ENCODE measurements at regions not wholly inside any gene's neighbourhood (a gene's known extent, or its start where the extent isn't known, plus 50 kb on each side); places are given as distances from the start of the nearest gene placed in this dataset.

GRCh38 chr1:218527737-218528136, 182.6 kb downstream of the TGFB2 start:
- no peak for DNase-seq

DNA sequence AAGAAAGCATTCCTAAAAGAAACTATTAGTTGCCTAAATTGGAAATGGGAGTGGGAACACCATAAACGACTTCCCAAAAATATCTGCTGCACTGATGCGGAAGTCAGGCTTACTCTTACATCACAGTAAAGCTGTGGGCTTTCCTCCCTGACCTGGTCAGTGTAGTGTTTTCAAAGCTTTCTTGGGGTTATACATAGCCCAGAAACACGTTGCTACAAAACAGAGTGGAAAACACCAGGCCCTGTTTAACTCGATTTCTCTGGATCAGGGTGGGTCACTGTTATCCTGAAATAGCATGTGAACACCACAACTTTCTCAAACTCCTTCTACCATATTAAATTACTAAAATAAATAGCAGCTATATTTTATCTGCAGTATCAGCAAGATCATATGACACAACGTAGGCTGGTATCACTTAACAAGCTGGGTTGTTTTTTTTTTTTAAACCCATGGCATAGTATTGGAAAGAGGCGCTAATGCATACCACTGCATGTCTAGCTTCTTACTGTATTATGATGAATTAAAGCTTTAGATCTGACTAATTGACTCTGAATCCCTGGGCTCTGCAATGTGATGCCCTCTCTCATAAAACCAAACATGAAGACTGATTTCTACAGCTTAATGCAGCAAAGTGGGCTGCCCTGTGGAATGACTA, 184.6 kb downstream of the TGFB2 start:
- DNase-seq, result no peak

DNA sequence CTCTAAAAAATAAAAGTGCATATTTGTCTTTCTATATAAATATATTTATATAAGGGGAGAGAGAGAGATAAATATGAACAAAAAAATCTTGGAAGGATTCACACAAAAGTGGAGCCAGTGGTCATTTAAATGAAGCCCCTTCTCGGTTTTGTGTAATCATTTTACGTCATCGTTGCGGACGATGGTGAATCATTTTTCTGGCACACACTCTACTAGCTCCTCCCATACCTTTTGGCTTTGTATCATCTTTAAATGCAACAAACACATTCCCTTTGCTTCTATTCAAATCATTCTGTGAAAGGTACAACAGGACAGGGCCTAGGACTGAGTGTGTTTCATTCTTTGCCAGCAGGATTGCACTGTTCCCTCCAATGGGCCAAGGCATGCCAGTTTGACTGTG, 186.8 kb downstream of the TGFB2 start:
- no peak for DNase-seq

DNA sequence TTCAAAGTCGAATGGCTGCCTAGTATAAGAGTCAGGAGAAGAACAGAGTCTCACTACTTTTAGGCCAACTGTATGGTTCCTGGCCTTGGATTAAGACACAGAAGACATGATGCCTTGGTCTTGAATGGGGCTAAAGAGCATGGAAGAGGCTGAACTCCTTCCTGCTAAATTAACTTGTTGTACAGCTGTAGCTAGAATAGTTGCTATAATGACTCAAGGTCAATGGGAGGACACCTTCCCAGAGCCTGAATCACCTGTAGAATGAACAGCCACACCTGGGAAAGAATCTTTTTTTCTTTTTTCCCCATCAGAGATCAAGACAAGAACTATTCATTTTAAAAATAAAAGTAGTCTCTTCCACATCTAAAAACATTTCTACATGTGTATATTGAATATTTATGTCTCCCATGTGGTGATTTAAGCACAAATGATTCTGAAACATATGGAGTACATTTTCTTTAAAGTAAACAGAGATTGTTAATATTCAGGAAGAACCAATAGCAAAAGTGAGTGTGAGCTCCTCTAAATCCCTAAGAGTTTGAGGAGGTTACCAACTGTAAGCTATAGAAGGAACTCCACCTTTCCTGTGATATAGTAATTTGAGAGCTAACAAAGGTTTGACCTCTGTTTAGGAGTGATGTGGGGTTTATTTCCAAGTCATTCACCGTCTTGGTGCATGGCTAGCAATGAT, 191.3 kb downstream of the TGFB2 start:
- DNase-seq, result no peak

GRCh38 chr1:218537122-218537913, 192.2 kb downstream of the TGFB2 start:
- DNase-seq, result no peak

- DNase-seq, result no peak
Measured at GRCh38 chr1:218538341-218538740, 193.2 kb downstream of the TGFB2 start.

DNA sequence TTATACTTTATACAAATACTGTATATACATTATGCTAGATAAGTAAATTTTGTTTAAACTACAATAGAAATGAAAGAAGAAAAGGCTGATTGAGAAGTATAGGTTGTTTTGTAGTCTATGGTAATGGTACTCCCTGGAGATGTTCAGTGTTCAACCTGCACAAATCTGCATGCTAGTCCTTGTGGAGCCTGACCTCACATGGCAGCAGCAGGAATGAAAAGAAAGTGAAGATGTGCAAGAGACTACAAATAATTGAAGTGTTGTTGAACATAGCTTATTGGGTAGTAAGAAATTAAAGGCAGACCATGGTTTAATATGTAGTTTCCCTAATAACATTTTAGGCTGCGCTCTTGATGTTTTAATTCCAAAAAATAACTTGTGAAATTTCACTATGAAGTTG, 201.2 kb downstream of the TGFB2 start:
- DNase-seq, result no peak

- DNase-seq, result no peak
Measured at GRCh38 chr1:218547957-218548730, 203.0 kb downstream of the TGFB2 start.

- no peak for DNase-seq
Measured at GRCh38 chr1:218548764-218549163, 203.6 kb downstream of the TGFB2 start.

GRCh38 chr1:218553197-218553596, 208.1 kb downstream of the TGFB2 start:
- DNase-seq, result no peak

DNA sequence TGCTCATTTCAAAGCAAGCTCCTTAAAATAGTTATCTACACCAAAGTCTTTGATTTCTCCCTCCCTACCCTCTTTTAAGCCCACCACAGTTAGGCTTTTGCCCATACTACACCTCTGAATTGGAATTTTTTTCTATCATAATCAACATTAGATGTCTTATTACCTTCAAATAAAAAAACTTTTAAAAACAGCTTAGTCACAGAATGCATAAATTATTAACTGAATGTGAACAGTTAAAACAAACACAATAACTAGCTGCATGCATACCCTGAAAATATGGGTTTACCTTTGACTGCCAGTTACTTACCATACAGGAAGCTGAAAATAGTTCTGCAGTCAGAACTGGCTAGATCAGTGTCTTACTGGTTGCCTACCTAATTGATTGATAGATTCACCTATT, 210.9 kb downstream of the TGFB2 start:
- no peak for DNase-seq

GRCh38 chr1:218557731-218558130, 212.6 kb downstream of the TGFB2 start:
- no peak for DNase-seq

DNA sequence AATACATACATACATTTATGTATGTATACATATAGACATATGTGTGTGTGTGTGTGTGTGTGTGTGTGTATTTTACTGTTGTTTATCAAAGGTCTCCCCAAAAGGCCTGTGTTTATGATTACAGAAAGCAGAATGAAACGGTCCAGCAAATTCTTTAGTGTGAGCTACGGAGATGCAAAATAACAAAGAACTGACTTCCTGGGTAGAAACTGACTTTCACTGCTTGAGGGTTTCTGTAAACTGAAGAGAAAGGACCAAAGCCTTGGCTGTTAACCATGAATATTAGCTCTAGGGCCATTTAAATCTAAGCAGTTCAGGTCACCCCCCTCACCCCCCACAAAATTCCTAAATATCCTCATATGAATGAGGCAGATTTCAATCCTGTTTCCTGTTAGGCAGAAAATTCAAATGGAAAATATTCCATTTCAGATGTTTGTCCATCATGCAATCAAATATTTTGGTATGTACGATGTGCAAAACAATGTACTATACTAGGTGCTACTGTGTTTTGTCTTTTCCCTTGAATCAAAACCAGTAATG, 213.2 kb downstream of the TGFB2 start:
- DNase-seq, result no peak

- DNase-seq, result no peak
Measured at GRCh38 chr1:218565377-218565776, 220.2 kb downstream of the TGFB2 start.

- no peak for DNase-seq
Measured at GRCh38 chr1:218568962-218569550, 223.9 kb downstream of the TGFB2 start.

- no peak for DNase-seq
Measured at GRCh38 chr1:218570456-218570855, 225.3 kb downstream of the TGFB2 start.

DNA sequence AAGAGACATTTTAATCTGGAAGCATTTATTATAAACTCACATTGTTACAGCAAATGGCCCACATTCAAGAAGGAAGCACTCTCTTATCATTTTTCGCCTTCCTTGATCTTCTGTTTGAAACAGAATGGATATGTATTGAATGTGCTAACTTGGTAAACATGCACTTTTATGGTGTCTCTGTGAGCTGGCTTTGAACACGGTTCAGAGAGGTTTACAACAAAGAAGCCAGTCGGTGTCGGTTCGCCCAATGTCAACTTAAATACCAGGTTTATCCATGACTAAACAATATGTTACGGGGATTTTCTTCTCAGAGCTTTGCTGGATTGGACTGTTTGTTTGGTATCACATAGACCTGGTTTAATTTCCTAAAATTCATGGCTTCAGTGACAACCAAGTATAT, 226.4 kb downstream of the TGFB2 start:
- DNase-seq, result no peak

DNA sequence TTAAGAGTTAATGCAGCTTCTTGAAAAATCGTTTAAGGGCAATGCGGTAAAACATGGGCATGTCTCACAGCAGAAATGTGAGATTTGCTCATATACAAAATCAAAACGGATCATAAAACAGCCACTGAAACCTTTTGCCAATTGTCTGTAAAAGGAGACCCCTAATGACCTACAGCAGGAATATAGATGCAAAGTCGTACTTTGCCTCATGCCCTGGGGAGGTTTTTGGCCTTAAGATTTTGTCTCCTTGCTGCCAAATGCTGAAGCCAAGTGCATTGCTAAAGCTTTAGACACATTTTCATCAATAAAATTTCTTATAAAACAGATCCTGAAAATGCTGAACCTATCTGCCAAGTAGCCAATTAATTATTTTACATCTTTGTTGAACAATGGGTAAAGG, 226.9 kb downstream of the TGFB2 start:
- no peak for DNase-seq

DNA sequence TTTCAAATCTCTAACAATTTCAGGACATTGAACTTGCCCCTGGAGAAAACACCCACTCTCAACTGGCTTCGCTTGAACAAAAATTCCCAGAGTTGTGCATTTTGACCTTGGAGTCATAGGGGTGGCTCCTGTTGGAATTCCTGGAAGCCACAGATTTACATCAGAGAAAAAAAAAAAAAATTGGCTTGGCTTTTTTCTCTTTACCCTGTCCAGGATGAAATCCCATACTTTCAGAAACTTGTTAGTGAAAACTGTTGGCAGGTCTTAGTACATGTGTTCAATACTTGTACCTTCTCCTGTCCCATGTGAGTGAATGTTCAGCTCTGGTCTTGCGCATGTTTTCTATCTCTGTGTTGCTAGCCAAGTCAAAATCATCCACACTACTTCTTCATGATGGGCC, 228.8 kb downstream of the TGFB2 start:
- no peak for DNase-seq

DNA sequence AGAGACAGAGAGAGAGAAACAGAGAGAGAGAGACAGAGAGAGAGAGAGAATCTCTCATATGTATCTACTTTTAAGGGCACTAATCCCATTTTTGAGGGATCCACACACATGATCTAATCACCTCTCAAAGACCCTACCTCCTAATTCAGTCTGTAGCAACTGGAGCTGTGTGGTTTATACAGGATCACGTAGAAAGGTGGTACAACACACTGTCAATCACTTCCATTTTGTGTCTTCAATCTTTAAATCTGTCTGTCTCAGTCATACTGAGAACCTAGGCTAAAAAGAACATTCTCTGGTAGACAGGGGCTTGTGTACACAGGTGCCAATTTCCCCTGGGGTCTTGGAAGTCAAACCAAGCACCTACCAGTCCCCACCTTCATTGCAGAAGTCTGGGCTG, 229.9 kb downstream of the TGFB2 start:
- DNase-seq, result no peak

DNA sequence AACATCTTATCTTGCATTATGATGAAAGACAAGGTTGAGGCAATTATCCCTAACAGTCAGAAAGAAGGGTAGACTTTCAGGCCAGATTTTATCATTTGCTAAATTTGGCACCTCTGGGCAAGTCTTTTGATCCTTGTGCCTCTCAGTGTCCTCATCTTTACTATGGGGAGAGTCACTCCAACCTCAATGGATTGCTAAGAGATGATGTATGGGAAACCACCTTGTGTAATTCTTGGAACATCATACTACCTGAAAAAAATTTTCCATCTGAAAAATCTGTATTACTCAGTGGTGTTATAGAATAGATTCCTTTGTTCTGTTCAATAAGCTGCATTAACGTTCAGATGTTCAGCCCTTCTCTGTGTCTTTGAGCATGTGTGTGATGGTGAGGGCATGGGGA, 230.7 kb downstream of the TGFB2 start:
- no peak for DNase-seq

DNA sequence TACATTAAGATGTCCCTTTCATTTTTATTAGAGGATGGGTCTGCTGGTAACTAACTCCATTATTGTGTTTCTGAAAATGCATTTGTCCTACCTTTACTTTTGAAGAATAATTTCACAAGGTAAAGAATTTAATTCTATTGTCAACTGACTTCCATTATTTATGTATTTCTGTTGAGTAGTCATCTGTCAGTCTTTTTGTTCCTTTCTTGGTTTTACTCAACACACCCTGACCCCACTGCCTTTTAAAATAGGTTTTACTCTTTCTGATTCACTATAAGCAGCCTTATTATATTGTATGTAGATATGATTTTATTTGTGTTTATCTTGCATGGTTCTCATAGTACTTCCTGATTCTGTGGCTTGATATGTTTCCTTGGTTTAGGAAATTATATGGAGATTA, 237.5 kb downstream of the TGFB2 start:
- no peak for DNase-seq

Data from activated CD8-positive, alpha-beta memory T cell treated with anti-CD3 and anti-CD28 coated beads for 24 hours (primary cell).